Colon (tissue), 2 donors: ENCODE measurements at regions not wholly inside any gene's neighbourhood (a gene's known extent, or its start where the extent isn't known, plus 50 kb on each side); places are given as distances from the start of the nearest gene placed in this dataset.
"Not testable (repeated sequence)": the region's sequence is repeated elsewhere in the genome, so short reads cannot be mapped to it uniquely, and the experiment has no call there.

Experiments
- FAIRE-seq: peaks from 2 replicates; lab custom pipeline; 2012; peaks lifted over from hg19 to GRCh38; lab: Jason Lieb, UNC
- donor health status: control.
- donor health status: control.

DNA sequence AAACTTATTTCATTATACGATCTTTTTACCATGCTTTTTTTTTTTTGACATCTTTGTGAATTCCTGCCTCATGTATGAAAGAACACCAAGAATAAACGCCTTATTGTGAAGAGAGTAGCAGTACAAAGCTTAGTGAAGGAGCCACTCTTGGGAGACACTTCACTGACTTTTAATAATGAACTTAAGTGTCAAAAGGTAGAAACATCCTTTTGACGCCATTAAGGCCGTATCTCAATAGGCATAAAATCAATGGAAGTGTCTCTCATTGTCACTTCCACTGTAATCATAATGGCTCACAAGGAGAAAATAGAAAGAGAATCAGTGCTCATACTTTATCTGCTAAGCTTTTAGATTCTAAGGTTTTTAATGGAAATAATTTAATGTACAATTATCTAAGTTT, 657.8 kb downstream of the DIPK2A start:
- no peak for FAIRE-seq

DNA sequence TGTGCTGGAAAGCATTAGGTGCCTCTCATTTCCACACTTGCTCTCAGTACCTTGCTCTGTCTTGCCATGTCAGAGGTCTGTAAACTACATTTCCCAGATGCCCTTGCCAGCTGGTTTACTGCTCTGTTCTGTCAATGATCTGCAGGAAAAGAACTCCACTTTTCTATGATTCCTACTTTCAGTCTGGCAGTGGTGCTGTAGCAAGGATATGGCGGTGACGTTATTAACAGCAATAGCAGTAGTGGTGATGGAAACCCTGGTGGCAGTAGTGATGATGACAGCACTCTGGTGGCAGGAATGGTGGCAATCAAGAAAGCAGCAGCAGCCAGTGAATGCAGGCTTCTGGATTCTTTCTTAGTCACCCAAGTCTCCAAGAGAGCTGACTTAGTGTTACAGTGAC, 665.2 kb downstream of the DIPK2A start:
- no peak for FAIRE-seq

DNA sequence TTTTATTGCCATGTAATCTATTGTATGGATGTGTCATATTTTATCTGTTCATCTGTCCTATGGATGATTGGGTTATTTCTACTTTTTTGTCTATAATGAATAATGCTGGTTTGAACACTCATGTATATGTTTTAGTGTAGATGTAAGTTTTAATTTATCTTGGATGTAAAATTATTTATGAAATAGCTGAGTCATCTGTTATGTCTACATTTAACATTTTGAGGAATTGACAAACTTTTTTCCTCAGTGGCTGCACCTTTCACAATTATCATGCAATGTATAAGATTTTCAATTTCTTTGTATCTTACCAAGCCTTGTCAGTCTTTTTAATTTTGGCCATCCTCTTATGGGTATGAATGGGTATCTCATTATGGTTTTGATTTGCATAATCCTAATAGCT, 666.4 kb downstream of the DIPK2A start:
- no peak for FAIRE-seq

DNA sequence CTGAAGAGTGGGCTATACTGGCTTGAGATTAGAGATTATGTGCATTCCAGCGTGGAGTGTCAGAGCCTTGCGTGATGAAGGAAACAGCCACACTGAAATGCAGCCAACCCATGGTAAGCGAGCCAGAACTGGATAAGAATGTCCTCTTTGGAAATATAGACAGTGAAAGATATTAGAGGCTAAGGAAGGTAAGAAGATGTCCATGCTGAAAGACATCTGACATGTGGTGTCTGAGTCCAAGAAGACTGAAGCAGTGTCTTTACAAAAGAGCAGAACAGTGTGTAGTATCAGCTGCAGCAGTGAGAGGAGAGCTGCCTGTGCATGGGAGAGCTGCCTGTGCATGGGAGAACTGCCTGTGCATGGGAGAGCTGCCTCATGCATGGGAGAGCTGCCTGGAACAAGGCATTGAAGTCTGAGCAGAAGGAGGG, 672.2 kb downstream of the DIPK2A start:
- FAIRE-seq, result no peak

DNA sequence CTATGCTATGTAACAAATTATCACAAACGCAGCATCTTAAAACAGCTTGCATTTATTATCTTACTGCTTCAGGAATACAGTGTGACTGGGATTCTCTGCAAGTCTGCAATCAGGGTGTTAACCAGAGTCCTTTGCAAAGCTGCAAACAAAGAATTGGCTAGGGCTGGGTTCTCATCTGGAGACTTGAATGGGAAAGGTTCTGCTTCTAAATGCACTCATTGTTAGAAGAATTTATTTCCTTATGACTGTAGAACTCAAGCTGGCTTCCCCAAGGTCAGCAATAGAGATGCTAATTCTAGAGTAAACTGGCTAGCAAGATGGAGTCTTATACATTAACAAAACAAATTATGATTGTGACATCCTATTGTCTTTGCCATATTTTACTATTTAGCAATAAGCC, 673.7 kb downstream of the DIPK2A start:
- FAIRE-seq, result no peak

DNA sequence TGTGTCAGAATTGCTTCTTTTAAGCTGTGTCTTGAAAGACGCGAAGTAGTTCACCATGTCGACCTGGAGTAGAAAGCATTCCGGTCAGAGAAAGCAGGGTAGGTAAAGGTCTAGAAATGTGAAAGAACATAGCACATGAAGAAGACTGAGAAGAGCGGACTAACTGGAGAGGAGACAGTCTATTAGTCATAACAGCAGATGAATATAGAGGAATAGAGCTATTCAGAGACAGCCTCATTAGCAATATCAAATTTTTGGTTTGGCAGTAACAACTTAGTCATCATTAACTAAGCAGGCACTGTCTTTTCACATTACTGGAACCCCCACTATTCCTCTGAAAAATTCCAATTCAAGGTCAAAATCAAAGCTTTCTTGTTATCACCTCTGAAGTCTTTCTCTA, 678.8 kb downstream of the DIPK2A start:
- no peak for FAIRE-seq

DNA sequence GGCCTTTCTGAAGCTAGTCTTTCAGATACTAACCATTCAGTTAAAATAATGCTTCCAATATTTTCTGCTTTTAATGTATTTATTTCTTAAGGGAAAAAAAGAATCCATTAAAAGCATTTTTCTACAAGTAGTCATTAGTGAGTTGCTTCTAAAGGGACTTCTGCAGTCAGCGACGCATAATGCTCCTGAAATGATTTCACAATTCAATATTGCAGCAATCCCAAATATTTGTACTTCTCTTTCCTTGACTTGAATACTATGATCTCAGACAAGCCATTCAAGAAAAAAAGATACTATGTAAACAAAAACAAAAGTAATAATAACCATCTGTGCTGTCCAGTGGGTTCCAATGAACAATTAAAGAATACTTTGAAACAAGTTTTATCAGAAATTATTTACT, 681.0 kb downstream of the DIPK2A start:
- no peak for FAIRE-seq

DNA sequence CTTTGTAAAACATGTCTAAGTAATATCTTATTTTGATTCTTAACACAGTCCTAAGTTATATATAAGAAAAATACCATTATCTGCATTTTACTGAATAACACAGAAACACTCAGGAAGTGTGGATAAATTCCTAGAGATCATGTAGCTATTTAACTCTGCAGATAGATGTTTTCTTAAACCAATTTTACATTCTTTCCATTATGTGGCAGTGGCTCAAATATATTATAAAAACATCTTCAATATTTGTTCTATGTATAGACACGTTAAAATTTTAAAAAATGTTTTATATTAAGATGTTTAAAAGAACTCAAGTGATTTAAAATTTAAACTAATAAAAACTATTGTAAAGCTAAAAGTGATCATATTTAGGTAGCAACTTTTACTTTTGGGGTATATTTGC, 683.8 kb downstream of the DIPK2A start:
- FAIRE-seq, result no peak

DNA sequence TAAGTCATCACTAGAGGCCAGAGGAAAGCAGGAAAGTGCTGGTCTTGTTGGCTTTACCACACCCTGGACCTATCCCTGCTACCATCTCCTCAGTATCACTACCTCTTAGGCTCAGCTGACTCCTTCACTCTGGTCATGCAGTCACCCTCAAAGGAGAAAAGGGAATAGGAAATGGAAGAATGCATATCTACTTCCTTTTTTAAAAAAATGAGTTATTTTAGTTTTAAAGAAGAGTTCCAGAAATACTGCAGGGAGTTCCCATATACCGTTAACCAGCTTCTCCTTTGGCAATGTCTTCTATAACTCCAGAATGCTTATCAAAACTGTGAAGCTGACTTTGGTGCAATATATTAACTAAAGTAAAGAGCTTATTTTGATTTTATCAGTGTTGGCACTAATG, 688.6 kb downstream of the DIPK2A start:
- FAIRE-seq, result no peak

DNA sequence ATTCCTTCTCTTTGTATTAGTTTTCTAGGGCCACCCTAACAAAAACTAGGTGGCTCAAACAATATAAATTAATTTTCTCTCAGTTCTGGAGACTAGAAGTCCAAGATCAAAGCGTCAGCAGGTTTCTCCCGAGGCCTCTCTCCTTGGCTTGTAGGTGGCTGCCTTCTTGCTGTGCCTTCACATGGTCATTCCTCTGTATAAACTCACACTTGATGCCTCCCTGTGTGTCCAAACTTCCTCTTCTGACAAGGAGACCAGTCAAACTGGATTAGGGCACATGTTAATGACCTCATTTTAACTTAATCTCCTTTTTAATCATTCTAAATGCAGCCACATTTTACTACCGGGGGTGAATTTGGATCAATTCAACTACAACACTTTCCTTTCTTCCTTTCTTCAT, 691.1 kb downstream of the DIPK2A start:
- FAIRE-seq, result no peak

DNA sequence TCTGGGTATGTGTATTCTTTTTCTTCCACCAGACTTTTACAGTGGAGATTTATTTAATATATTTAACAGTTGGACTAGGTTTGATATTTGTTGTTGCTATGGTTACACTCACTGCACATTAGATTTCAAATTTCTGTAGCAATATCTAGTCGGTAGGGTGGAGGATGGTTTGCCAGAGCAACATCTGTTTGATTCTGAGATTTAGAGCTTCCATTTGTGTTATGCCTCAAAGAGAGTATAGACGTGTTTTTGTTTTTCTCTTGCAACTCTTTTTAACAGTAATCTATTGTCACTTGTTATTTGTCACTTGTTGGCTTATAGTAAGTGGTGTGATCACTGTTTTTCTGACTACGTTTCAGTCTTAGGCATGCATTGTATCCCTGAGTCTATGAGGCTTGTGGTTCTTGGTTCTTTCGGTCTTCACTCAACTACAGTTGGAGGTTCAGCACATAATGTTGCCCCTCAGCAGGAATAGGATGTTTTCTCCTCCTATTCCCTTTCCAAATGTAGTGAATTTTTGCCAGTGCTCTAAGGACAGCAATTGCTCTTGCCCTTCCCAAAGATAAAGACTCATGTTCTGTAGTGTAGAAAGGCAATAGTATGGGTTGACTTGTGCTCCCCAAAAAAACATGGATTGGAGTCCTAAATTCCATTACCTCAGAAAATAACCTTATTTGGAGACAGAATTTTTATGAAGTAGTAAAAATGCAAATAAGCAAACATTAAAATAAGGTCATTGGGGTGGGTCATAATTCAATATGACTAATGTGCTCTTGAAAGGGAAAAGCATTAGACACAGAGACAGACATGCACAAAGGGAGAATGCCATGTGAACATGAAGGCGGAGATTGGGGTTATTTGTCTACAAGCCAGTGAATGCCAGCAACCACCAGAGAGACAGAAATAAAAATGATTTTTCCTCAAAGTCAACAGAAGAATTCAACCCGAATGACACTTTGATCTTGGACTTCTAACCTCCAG, 692.1 kb downstream of the DIPK2A start:
- no peak for FAIRE-seq

DNA sequence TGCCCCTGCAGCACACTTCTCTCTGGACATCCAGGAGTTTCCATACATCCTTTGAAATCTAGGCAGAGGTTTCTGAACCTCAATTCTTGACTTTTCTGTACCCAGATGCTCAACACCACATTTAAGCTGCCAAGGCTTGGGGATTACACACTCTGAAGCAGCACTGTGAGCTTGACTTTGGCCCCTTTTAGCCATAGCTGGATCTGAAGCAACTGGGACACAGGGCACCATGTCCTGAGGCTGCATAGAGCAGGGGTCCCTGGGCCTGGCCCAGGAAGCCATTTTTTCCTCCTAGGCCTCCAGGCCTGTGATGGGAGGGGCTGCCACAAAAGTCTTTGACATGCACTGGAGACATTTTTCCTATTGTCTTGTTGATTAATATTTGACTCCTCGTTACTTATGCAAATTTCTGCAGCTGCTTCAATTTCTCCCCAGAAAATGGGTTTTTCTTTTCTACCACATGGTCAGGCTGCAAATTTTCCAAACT, 694.0 kb downstream of the DIPK2A start:
- FAIRE-seq, result no peak

DNA sequence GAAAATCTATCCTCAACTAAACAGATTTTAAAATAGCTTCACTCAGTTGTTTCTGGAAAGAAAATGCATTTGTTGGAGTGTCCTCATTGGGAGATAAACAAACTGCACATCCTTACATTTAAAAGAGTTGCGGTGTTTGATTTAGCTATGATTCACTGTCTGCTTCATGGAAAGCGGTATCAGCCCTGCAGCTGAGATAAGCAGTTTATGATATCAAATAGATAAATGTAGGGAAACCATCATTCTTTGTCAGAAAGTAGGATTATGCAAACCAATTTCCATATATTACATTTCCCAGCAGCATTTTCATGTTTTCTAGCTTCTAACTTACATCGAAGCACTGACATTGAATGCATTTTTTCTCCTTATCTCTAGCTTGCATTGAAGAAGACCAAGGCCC, 698.9 kb downstream of the DIPK2A start:
- no peak for FAIRE-seq

DNA sequence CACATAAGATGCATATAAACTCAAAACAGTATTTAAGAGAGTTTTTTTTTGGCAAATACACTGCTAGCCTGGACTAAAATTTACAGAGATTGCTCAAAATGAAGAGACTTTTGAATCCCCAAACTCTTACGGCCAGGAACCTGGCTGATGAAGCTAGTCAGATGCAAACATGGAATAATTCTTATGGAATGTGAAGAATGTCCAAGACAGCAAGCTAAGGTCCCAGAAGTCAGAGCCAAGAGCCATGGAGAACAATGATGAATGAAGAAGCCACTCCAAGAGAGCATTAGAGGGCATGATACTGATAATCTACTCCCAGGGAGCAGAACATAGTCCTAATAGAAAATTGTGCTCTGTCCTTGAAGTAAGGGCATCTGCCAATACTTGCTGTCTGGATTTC, 705.5 kb downstream of the DIPK2A start:
- no peak for FAIRE-seq

DNA sequence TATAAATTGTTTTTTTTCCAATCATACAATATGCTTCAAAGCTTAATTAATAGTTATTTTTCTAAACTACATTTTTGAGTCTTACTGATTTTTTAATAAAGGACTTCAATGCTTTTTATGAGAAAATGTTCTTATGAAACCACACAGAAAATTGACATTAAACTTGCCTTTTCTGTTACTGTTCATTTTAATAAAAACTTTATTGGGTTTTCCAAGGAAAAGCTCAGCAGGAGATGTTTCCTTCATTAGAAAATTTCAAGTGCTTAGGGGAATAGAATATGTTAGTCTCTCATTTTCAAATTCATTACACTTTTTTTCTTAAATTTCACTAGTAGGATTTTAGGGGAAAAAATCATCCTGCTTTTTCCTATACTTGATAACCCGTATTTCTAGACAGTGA, 711.4 kb downstream of the DIPK2A start:
- peak; percentile 84 for FAIRE-seq

DNA sequence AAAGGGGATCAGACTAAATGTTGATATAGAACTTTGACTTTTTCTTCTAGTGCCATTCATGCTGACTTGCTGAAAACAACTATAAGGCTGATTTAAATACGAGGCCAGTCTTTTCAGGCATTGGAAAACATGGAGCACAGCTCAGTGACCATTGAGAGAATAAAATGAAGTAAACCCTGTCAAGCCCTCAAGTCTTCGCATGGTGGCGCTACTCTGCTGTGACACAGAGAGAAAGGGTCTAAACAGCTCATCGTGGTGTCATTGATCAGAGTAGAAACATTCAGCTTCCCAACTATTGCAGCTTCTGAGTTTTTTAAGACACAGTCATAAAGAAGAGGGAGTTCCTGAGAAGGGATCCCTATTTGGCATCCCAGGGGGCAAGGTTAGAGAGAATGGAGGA, 716.2 kb downstream of the DIPK2A start:
- FAIRE-seq, result no peak

DNA sequence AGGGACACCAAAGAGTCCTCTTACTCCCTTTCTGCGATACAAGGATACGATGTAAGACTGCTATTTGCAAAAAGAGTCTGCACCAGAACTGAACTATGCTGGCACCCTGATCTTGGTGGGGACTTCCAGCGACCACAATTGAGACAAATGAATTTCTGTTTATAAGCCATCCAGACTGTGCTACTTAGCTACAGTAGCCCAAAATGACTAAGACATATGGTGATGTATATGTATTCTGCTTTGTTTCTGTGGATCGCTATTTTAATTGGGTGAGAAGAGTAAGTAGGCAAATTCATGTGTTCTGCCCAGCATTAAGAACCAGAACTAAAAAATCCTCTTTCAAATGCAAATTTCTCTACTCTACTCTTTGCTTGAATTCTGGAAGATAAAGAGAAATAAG, 720.9 kb downstream of the DIPK2A start:
- no peak for FAIRE-seq

DNA sequence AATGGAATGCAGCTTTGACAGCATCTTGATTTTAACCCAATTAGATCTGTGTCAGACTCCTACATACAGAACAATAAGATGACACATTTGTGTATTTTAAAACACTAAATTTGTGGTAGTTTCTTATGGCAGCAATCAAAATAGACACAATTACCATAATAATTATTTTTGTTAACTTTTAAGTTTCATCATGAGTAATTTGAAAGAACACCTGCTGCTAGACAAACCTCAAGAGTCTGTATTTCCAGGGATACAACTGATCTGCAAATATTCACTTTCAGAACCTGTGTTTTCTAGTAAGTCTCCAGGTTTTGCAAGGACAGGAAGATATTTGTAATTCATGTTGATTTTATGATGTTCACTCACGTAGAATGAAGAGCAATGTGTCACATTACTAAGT, 736.8 kb downstream of the DIPK2A start:
- no peak for FAIRE-seq

DNA sequence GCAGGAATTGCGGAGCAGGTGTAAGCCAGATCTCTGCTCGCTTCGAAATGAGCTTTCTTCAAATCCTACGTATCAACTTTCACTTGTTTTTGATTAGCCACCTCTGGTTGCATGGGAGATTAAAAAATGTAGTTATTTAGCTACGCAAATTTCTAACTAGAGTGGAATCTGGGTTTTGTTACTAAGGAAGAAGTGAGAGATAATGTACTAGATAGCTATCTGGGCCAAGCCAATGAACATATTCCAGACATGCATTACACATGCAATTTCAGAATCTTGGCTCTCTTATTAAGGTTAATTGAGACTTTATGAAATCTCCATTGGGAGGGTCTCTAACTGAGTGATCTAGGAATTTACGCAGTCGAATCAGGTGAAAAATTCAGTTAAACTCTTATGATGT, 765.7 kb downstream of the DIPK2A start:
- FAIRE-seq, result no peak

DNA sequence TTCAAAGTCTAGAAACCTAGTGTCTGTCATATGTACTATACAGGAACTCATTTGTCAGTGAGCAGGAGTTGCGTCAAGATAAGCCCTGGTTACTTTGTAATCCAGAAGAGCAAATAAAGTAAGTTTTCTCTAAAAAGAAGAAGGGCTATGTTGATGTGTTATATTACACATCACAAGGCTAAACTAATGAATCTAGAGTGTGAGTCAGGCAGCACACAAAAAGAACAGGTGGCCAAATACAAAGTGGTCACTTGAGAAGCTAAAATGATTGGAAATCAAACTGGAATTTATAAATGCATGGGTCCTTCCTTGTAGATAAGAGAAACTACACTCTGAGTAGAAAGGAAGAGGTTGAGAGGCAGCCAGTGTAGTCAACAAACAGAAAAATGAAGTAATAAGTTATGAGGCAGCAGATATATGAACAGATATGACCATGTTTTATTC, 771.6 kb downstream of the DIPK2A start:
- FAIRE-seq, result no peak

DNA sequence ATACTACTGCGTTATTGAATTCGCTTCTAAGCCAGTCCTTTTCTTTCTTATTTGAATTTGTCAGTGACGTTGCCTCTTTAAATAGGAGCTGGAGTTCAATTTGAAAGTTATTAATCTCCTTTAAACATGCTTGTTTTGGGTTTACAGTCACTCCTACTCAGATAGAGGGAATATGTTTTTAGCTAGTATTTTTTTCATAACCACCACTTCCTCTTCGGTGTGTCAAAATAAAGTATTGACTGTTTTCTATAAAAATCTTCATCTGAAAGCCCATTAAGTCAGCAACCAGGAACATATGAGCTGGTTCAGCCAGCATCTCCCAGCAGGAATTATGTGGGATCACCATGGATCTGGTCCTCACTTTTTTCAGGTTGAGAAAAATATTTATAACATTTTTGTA, 772.9 kb downstream of the DIPK2A start:
- FAIRE-seq, result no peak

DNA sequence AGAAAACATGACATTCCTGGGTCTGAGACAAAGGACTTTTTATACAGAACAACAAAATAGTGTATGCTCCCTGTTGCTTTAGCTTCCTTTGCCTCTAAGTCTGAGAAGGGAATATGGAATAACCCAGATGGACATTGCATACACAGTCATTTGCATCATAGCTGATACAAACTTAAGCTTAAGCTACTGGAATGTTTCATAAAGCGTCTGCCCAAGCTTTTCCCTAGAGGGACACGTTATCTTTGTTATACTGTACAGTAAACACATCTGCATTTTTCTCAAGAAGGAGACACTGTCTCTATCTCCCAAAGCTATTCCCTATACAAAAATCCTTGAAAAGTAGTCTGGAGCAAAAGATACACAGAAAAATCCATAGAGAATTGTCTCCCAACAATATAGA, 775.0 kb downstream of the DIPK2A start:
- no peak for FAIRE-seq

DNA sequence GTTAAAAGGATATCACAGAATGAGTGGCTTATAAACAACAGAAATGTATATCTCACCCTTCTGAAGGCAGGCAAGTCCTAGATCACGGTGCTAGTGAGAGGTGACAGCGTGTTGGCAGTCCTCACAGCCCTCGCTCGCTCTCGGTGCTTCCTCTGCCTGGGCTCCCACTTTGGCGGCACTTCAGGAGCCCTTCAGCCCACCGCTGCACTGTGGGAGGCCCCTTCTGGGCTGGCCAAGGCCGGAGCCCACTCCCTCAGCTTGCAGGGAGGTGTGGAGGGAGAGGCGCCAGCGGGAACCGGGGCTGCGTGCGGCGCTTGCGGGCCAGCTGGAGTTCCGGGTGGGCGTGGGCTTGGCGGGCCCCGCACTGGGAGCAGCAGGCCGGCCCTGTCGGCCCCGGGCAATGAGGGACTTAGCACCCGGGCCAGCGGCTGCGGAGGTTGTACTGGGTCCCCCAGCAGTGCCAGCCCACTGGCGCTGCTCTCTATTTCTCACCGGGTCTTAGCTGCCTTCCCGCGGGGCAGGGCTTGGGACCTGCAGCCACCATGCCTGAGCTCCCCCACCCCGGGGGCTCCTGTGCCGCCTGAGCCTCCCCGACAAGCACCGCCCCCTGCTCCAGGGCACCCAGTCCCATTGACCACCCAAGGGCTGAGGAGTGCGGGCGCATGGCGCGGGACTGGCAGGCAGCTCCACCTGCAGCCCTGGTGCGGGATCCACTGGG, 778.1 kb downstream of the DIPK2A start:
- not testable (repeated sequence) for FAIRE-seq
